Esophagus muscularis mucosa (tissue), 4 donors: ENCODE measurements at regions not wholly inside any gene's neighbourhood (a gene's known extent, or its start where the extent isn't known, plus 50 kb on each side); places are given as distances from the start of the nearest gene placed in this dataset.

Experiments used
- EP300 ChIP-seq: sonication (generic); formaldehyde crosslinking; IDR thresholded peaks from one replicate; pipeline ENCODE4 v1.6.1; 2017; ENCODE audit warnings: antibody characterized with exemption
- POLR2A ChIP-seq: fragments of 450-650 bp; IDR thresholded peaks from one replicate; pipeline ENCODE4 v1.6.1; 2017; ENCODE audit warnings: antibody characterized with exemption, moderate library complexity, mild to moderate bottlenecking, low read depth
- POLR2AphosphoS5 ChIP-seq, 2 donors: sonication (generic); formaldehyde crosslinking; IDR thresholded peaks; one replicate each; pipeline ENCODE4 v1.6.1; 2017; ENCODE audit warnings: antibody characterized with exemption in 2 of 2
- TF ChIP-seq, protein P1 (sequence below), 3 experiments: fragments of 200-600 bp in 2 of 3; fragments of 450-650 bp in 1 of 3; sonication (generic) in 2 of 3; IDR thresholded peaks; one replicate each; pipeline ENCODE4 v1.5.1; 2017 to 2019; ENCODE audit warnings: antibody characterized with exemption in 3 of 3, mild to moderate bottlenecking in 2 of 3, moderate library complexity in 1 of 3

DNA sequence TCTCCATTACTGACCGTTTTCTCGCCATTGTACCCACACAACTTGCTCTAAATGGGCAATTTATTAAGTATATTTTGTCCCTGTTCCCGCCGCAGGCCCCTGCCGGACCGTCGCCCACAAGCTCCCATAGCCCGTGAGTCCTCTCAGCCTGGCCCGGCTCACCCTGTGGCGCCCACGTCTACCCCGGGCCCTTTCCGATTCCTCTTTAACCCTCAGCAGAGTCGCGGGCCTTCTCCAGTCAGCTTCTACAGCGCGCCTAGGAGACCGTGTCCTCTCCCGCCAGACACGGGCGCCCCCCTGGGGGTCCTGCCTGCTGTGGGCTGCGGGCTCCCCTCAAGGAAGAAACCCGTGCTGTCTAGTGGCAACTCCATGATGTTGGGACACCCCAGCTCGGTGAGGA is 57.8 kb upstream of the SPATA31E1 start:
- TF ChIP-seq, protein P1, sequence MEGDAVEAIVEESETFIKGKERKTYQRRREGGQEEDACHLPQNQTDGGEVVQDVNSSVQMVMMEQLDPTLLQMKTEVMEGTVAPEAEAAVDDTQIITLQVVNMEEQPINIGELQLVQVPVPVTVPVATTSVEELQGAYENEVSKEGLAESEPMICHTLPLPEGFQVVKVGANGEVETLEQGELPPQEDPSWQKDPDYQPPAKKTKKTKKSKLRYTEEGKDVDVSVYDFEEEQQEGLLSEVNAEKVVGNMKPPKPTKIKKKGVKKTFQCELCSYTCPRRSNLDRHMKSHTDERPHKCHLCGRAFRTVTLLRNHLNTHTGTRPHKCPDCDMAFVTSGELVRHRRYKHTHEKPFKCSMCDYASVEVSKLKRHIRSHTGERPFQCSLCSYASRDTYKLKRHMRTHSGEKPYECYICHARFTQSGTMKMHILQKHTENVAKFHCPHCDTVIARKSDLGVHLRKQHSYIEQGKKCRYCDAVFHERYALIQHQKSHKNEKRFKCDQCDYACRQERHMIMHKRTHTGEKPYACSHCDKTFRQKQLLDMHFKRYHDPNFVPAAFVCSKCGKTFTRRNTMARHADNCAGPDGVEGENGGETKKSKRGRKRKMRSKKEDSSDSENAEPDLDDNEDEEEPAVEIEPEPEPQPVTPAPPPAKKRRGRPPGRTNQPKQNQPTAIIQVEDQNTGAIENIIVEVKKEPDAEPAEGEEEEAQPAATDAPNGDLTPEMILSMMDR (IDR thresholded peaks at IDR 0.05) = no peak
- TF ChIP-seq POLR2A = no peak
- no peak for TF ChIP-seq EP300
- no peak for TF ChIP-seq POLR2AphosphoS5 (IDR thresholded peaks at IDR 0.05)
